HCT116 (cell line): ENCODE measurements at regions not wholly inside any gene's neighbourhood (a gene's known extent, or its start where the extent isn't known, plus 50 kb on each side); places are given as distances from the start of the nearest gene placed in this dataset.
"Not testable (repeated sequence)": the region's sequence is repeated elsewhere in the genome, so short reads cannot be mapped to it uniquely, and the experiment has no call there.

ENCODE experiments used
- ATAC-seq: fragments of 200-7000 bp; cut with Tn5 transposase; 2 replicates; pipeline ENCODE4 v1.9.1; 2020; ENCODE audit warnings: mild to moderate bottlenecking, moderate library complexity
- BruUV-seq: library from RNA; stranded (reverse); fragments of 400-500 nt; replicated peaks from 2 replicates; lab custom pipeline; 2021; lab: Mats Ljungman, UMichigan
- CTCF ChIA-PET: fragments of 300-600 bp; sonication (Branson Sonifier 250); formaldehyde crosslinking; loops from one replicate; lab custom pipeline; 2021; ENCODE audit warnings: antibody characterized with exemption; lab: Charles Lee
- POLR2A ChIA-PET: fragments of 300-600, 350-600 bp; sonication (Branson Sonifier 250); formaldehyde crosslinking; loops from one replicate; lab custom pipeline; 2021; ENCODE audit warnings: antibody characterized with exemption; lab: Charles Lee
- RAD21 ChIA-PET, 2 experiments: fragments of 300-600 bp; sonication (Branson Sonifier 250); formaldehyde crosslinking; loops; one replicate each; lab custom pipeline; 2023; ENCODE audit warnings: low total read pairs in 2 of 2; ENCODE audit not compliant: uncharacterized antibody in 2 of 2, unreplicated experiment in 2 of 2, low non-redundant PET in 1 of 2; lab: Charles Lee
- DNase-seq: peaks from one replicate; pipeline ENCODE4 v3.0.0-alpha.2; 2010; ENCODE audit warnings: low read depth, low spot score
- H2AFZ ChIP-seq: fragments of 200-600 bp; shearing (Covaris generic), sonication (generic); 2 replicates; pipeline ENCODE4 v1.6.1; 2017; ENCODE audit warnings: low read depth, mixed run types, mixed read lengths, antibody characterized with exemption, low read length; ENCODE audit not compliant: poor library complexity, severe bottlenecking
- H3K27ac ChIP-seq: 2 replicates; pipeline ENCODE4 v1.5.1; 2012; ENCODE audit warnings: low read depth, low read length
- H3K27me3 ChIP-seq: fragments of 200-600 bp; sonication (generic); 2 replicates; pipeline ENCODE4 v1.6.1; 2016; ENCODE audit warnings: mixed run types, low read length, mixed read lengths; ENCODE audit not compliant: insufficient read depth
- H3K36me3 ChIP-seq, 2 experiments: fragments of 200-500 bp in 1 of 2; fragments of 200-600 bp in 1 of 2; sonication (Bioruptor generic) in 1 of 2; sonication (generic) in 1 of 2; 2 replicates each; pipeline versions ENCODE4 v1.5.1 to v1.6.1; 2014 to 2016; ENCODE audit warnings: low read length in 2 of 2, inconsistent platforms in 1 of 2, mixed read lengths in 1 of 2, mixed run types in 1 of 2; ENCODE audit not compliant: insufficient read depth in 2 of 2, control insufficient read depth in 1 of 2
- H3K4me1 ChIP-seq, 2 experiments: fragments of 200-600 bp in 1 of 2; sonication (generic) in 1 of 2; 2 replicates each; pipeline versions ENCODE4 v1.5.1 to v1.6.1; 2012 to 2017; ENCODE audit warnings: low read length in 2 of 2, inconsistent platforms in 1 of 2, mild to moderate bottlenecking in 1 of 2, mixed read lengths in 1 of 2, mixed run types in 1 of 2, moderate library complexity in 1 of 2; ENCODE audit not compliant: insufficient read depth in 2 of 2, control insufficient read depth in 1 of 2
- H3K4me2 ChIP-seq: fragments of 200-600 bp; sonication (generic); 2 replicates; pipeline ENCODE4 v1.6.1; 2017; ENCODE audit warnings: mixed run types, low read length, mixed read lengths
- H3K4me3 ChIP-seq, 2 experiments: fragments of 200-600 bp in 1 of 2; sonication (generic) in 1 of 2; replicated peaks in 1 of 2; 2 replicates each; pipeline ENCODE4 v1.5.1; 2011 to 2016; ENCODE audit warnings: low read length in 2 of 2, control low read depth in 1 of 2, low read depth in 1 of 2, mild to moderate bottlenecking in 1 of 2, mixed read lengths in 1 of 2, mixed run types in 1 of 2
- H3K79me2 ChIP-seq: fragments of 200-600 bp; sonication (generic); 2 replicates; pipeline ENCODE4 v1.6.1; 2017; ENCODE audit warnings: mild to moderate bottlenecking, mixed run types, low read length, moderate library complexity, mixed read lengths; ENCODE audit not compliant: insufficient read depth
- H3K9ac ChIP-seq: fragments of 200-600 bp; sonication (generic); 2 replicates; pipeline ENCODE4 v1.6.1; 2016; ENCODE audit warnings: low read length, mixed read lengths
- H3K9me2 ChIP-seq: fragments of 200-600 bp; sonication (generic), shearing (Covaris generic); 2 replicates; pipeline ENCODE4 v1.6.1; 2017; ENCODE audit warnings: mixed run types, mild to moderate bottlenecking, moderate library complexity; ENCODE audit not compliant: insufficient read depth
- H3K9me3 ChIP-seq, 2 experiments: fragments of 200-500 bp in 1 of 2; fragments of 200-600 bp in 1 of 2; sonication (Bioruptor generic) in 1 of 2; sonication (generic) in 1 of 2; 2 replicates each; pipeline ENCODE4 v1.6.1; 2014 to 2017; ENCODE audit warnings: low read length in 2 of 2, mixed read lengths in 2 of 2, inconsistent platforms in 1 of 2, low read depth in 1 of 2, mild to moderate bottlenecking in 1 of 2, mixed run types in 1 of 2, moderate library complexity in 1 of 2; ENCODE audit not compliant: control insufficient read depth in 1 of 2, insufficient read depth in 1 of 2
- H4K20me1 ChIP-seq: fragments of 200-600 bp; sonication (generic), shearing (Covaris generic); 2 replicates; pipeline ENCODE4 v1.6.1; 2017; ENCODE audit warnings: mixed run types, mild to moderate bottlenecking, moderate library complexity; ENCODE audit not compliant: insufficient read depth
- CBX3 ChIP-seq: IDR thresholded peaks from 2 replicates; pipeline ENCODE4 v1.6.1; 2012; ENCODE audit warnings: low read depth
- EZH2 ChIP-seq: fragments of 200-600 bp; sonication (generic); IDR thresholded peaks from 2 replicates; pipeline ENCODE4 v1.6.1; 2017; ENCODE audit warnings: antibody characterized with exemption, mixed run types
- EZH2phosphoT487 ChIP-seq: fragments of 200-600 bp; IDR thresholded peaks from 2 replicates; pipeline ENCODE4 v1.6.1; 2018; ENCODE audit warnings: antibody characterized with exemption, borderline replicate concordance
- JUND ChIP-seq: IDR thresholded peaks from 2 replicates; pipeline ENCODE4 v1.6.1; 2012
- MAX ChIP-seq: IDR thresholded peaks from 2 replicates; pipeline ENCODE4 v1.6.1; 2012
- SP1 ChIP-seq: IDR thresholded peaks from 2 replicates; pipeline ENCODE4 v1.6.1; 2012; ENCODE audit warnings: low read depth
- SRF ChIP-seq: IDR thresholded peaks from 2 replicates; pipeline ENCODE4 v1.6.1; 2012; ENCODE audit warnings: low read depth
- intact Hi-C: fragments of 100-400 bp; cut with micrococcal nuclease; formaldehyde crosslinking; loops from 2 replicates; pipeline ENCODE4 v1.10.0; 2022
- TF ChIP-seq, protein P1 (sequence below): IDR thresholded peaks from 2 replicates; pipeline ENCODE4 v1.6.1; 2012

DNA sequence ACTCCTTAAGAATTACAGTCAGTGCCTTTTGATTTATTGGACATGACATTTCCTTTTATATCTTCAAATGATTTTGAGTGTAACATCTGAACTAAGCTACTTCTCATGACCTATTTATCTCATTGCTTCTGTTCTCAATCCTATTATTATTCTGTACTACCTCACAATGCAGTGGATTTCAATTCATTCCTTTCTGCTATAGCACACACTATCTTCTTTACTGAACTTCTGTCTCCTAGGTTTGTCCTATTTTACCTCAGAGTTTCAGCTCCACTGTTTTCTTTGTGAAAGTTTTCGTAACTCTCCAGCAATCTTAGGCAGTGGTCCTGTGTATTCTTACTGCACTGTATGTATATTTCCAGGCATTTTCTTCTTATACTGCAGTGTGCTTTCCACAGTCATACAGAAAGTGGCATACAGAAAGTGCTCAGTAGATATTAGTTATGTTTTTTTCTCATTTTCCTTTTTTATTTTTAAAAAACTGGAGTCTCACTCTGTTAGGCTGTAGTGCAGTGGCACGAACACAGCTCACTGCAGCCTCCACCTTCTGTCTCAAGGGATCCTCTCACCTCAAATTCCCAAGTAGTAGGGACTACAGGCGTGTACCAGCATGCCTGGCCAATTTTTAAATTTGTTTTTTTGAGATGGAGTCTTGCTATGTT is 368.6 kb upstream of the RGS6 start (continued):
- TF ChIP-seq EZH2: no peak
- TF ChIP-seq CBX3: no peak
- no peak for TF ChIP-seq EZH2phosphoT487
- TF ChIP-seq SRF: no peak
- TF ChIP-seq JUND: no peak
- TF ChIP-seq, protein P1, sequence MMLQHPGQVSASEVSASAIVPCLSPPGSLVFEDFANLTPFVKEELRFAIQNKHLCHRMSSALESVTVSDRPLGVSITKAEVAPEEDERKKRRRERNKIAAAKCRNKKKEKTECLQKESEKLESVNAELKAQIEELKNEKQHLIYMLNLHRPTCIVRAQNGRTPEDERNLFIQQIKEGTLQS: no peak
- no peak for TF ChIP-seq SP1

- Histone ChIP-seq H3K9ac (no peak overlapping the region), H3K36me3 (no peaks in the 10 kb centered on the region), H3K9me2 (no peaks in the 10 kb centered on the region), H3K27ac (no peak overlapping the region), H3K9me3 (no peaks in the 10 kb centered on the region), H3K4me1 (no peaks in the 10 kb centered on the region), H3K4me2 (no peak overlapping the region), H3K4me3 (no peak overlapping the region), H3K27me3 (no peaks in the 10 kb centered on the region), H4K20me1 (no peaks in the 10 kb centered on the region), H2AFZ (no peak overlapping the region), H3K79me2 (no peaks in the 10 kb centered on the region)
- DNase-seq: no peak
- BruUV-seq: no TSS peak
- intact Hi-C loops: no loop called here
- ChIA-PET CTCF (no interaction called here), POLR2A (no interaction called here), RAD21 (no interaction called here)
- no peak for ATAC-seq
- TF ChIP-seq MAX: no peak
Measured at GRCh38 chr14:71566276-71566675, 366.0 kb upstream of the RGS6 start.

- H3K9ac ChIP-seq, H2AFZ ChIP-seq, intact Hi-C loops, RAD21 ChIA-PET, H3K4me2 ChIP-seq, H3K4me3 ChIP-seq, H3K27me3 ChIP-seq, BruUV-seq, CTCF ChIA-PET, H3K79me2 ChIP-seq, POLR2A ChIA-PET, H4K20me1 ChIP-seq, DNase-seq, H3K9me3 ChIP-seq, H3K27ac ChIP-seq, H3K4me1 ChIP-seq, H3K36me3 ChIP-seq, ATAC-seq, H3K9me2 ChIP-seq: not testable (repeated sequence)
Measured at GRCh38 chr14:71567499-71568133, 364.6 kb upstream of the RGS6 start.
